ENCODE measurements at regions not wholly inside any gene's neighbourhood (a gene's known extent, or its start where the extent isn't known, plus 50 kb on each side); places are given as distances from the start of the nearest gene placed in this dataset.

GRCh38 chr9:120292606-120293005, 287.4 kb downstream of the CDK5RAP2 start:
- DNase-seq (ENCODE audit: low read depth in 2 of 2), result no peak

GRCh38 chr9:120291050-120291449, 288.9 kb downstream of the CDK5RAP2 start:
- no peak for DNase-seq (ENCODE audit: low read depth in 2 of 2)

GRCh38 chr9:120289990-120290975, 289.7 kb downstream of the CDK5RAP2 start:
- DNase-seq (ENCODE audit: low read depth in 2 of 2), result no peak

GRCh38 chr9:120289098-120289497, 290.9 kb downstream of the CDK5RAP2 start:
- DNase-seq (ENCODE audit: low read depth in 2 of 2), result no peak

- no peak for DNase-seq (ENCODE audit: low read depth in 2 of 2)
Measured at GRCh38 chr9:120286530-120286929, 293.4 kb downstream of the CDK5RAP2 start.

- no peak for DNase-seq (ENCODE audit: low read depth in 2 of 2)
Measured at GRCh38 chr9:120284821-120285220, 295.1 kb downstream of the CDK5RAP2 start.

GRCh38 chr9:120281665-120282064, 298.3 kb downstream of the CDK5RAP2 start:
- DNase-seq (ENCODE audit: low read depth in 2 of 2), result no peak

- DNase-seq (ENCODE audit: low read depth in 2 of 2), result no peak
Measured at GRCh38 chr9:120267929-120268328, 312.0 kb downstream of the CDK5RAP2 start.

GRCh38 chr9:120265791-120266190, 314.2 kb downstream of the CDK5RAP2 start:
- no peak for DNase-seq (ENCODE audit: low read depth in 2 of 2)

GRCh38 chr9:120264528-120264927, 315.4 kb downstream of the CDK5RAP2 start:
- DNase-seq (ENCODE audit: low read depth in 2 of 2), result no peak

GRCh38 chr9:120263836-120264235, 316.1 kb downstream of the CDK5RAP2 start:
- DNase-seq (ENCODE audit: low read depth in 2 of 2), result no peak

GRCh38 chr9:120261419-120261818, 318.5 kb downstream of the CDK5RAP2 start:
- no peak for DNase-seq (ENCODE audit: low read depth in 2 of 2)

- DNase-seq (ENCODE audit: low read depth in 2 of 2), result no peak
Measured at GRCh38 chr9:120259100-120259499, 320.9 kb downstream of the CDK5RAP2 start.

GRCh38 chr9:120258096-120258495, 321.9 kb downstream of the CDK5RAP2 start:
- no peak for DNase-seq (ENCODE audit: low read depth in 2 of 2)

- DNase-seq (ENCODE audit: low read depth in 2 of 2), result no peak
Measured at GRCh38 chr9:120257483-120257882, 322.5 kb downstream of the CDK5RAP2 start.

GRCh38 chr9:120256146-120256545, 323.8 kb downstream of the CDK5RAP2 start:
- DNase-seq (ENCODE audit: low read depth in 2 of 2), result no peak

- DNase-seq (ENCODE audit: low read depth in 2 of 2), result no peak
Measured at GRCh38 chr9:120252248-120252647, 327.7 kb downstream of the CDK5RAP2 start.

GRCh38 chr9:120242116-120242811, 337.7 kb downstream of the CDK5RAP2 start:
- DNase-seq (ENCODE audit: low read depth in 2 of 2), result no peak

GRCh38 chr9:120236596-120236995, 343.4 kb downstream of the CDK5RAP2 start:
- DNase-seq (ENCODE audit: low read depth in 2 of 2), result no peak

- no peak for DNase-seq (ENCODE audit: low read depth in 2 of 2)
Measured at GRCh38 chr9:120235081-120235480, 344.9 kb downstream of the CDK5RAP2 start.

- no peak for DNase-seq (ENCODE audit: low read depth in 2 of 2)
Measured at GRCh38 chr9:120230227-120230626, 349.7 kb downstream of the CDK5RAP2 start.

GRCh38 chr9:120221844-120222243, 358.1 kb downstream of the CDK5RAP2 start:
- DNase-seq (ENCODE audit: low read depth in 2 of 2), result no peak

- DNase-seq (ENCODE audit: low read depth in 2 of 2), result no peak
Measured at GRCh38 chr9:120214332-120214731, 365.6 kb downstream of the CDK5RAP2 start.

All from stimulated activated CD8-positive, alpha-beta memory T cell treated with anti-CD3 and anti-CD28 coated beads, Interleukin-2, amount 100 ng/mL, for 48 hours (primary cell).